T-helper 17 cell (primary cell): ENCODE measurements at regions not wholly inside any gene's neighbourhood (a gene's known extent, or its start where the extent isn't known, plus 50 kb on each side); places are given as distances from the start of the nearest gene placed in this dataset.
"Not testable (repeated sequence)": the region's sequence is repeated elsewhere in the genome, so short reads cannot be mapped to it uniquely, and the experiment has no call there.

Experiments used
- ATAC-seq: fragments of 150-1000 bp; cut with Tn5 transposase; 2 replicates; pipeline ENCODE4 v1.10.0; 2021; ENCODE audit warnings: mild to moderate bottlenecking, moderate library complexity
- DNase-seq, 3 donors: peaks; one replicate each; pipeline versions ENCODE4 v3.0.0 to v3.0.0-alpha.2; 2020 to 2021
- H3K9me3 ChIP-seq: one replicate; pipeline ENCODE4 v1.7.0; 2013; ENCODE audit warnings: low read length, mild to moderate bottlenecking; ENCODE audit not compliant: control insufficient read depth, poor library complexity, severe bottlenecking
- H3K27ac Mint-ChIP-seq: one replicate; pipeline ENCODE4 v1.8.0; 2022; ENCODE audit warnings: mild to moderate bottlenecking, moderate library complexity, mixed read lengths
- H3K27me3 Mint-ChIP-seq: one replicate; pipeline ENCODE4 v1.8.0; 2022; ENCODE audit warnings: mixed read lengths
- H3K36me3 Mint-ChIP-seq: one replicate; pipeline ENCODE4 v1.8.0; 2022; ENCODE audit warnings: low read depth, mixed read lengths
- H3K4me1 Mint-ChIP-seq: one replicate; pipeline ENCODE4 v1.8.0; 2022; ENCODE audit warnings: mild to moderate bottlenecking, mixed read lengths
- H3K4me3 Mint-ChIP-seq: one replicate; pipeline ENCODE4 v1.8.0; 2022; ENCODE audit warnings: mild to moderate bottlenecking, moderate library complexity, mixed read lengths

- no peaks in the 10 kb centered on the region for H3K36me3 Mint-ChIP-seq
- H3K27me3 Mint-ChIP-seq, result no peaks in the 10 kb centered on the region
- H3K9me3 ChIP-seq, result no peaks in the 10 kb centered on the region
- DNase-seq, result no peak
- no peak overlapping the region for H3K27ac Mint-ChIP-seq
- no peaks in the 10 kb centered on the region for H3K4me1 Mint-ChIP-seq
- ATAC-seq, result no peak
- H3K4me3 Mint-ChIP-seq, result no peak overlapping the region
Measured at GRCh38 chr13:80189889-80190597, 150.9 kb downstream of the SPRY2 start.

GRCh38 chr13:80180740-80181355, 160.1 kb downstream of the SPRY2 start:
- no peaks in the 10 kb centered on the region for H3K36me3 Mint-ChIP-seq
- H3K4me1 Mint-ChIP-seq, result no peaks in the 10 kb centered on the region
- no peaks in the 10 kb centered on the region for H3K27me3 Mint-ChIP-seq
- H3K9me3 ChIP-seq, result no peaks in the 10 kb centered on the region
- H3K4me3 Mint-ChIP-seq, result no peak overlapping the region
- H3K27ac Mint-ChIP-seq, result no peak overlapping the region
- DNase-seq (no peak), ATAC-seq (no peak)

- H3K36me3 Mint-ChIP-seq, result no peaks in the 10 kb centered on the region
- H3K27me3 Mint-ChIP-seq, result no peaks in the 10 kb centered on the region
- ATAC-seq (no peak), DNase-seq (no peak)
- no peaks in the 10 kb centered on the region for H3K4me1 Mint-ChIP-seq
- no peaks in the 10 kb centered on the region for H3K9me3 ChIP-seq
- H3K27ac Mint-ChIP-seq, result no peak overlapping the region
- no peak overlapping the region for H3K4me3 Mint-ChIP-seq
Measured at GRCh38 chr13:80177327-80177726, 163.6 kb downstream of the SPRY2 start.

GRCh38 chr13:80173224-80173623, 167.7 kb downstream of the SPRY2 start:
- DNase-seq (no peak), ATAC-seq (no peak)
- H3K36me3 Mint-ChIP-seq, result no peaks in the 10 kb centered on the region
- H3K4me1 Mint-ChIP-seq, result no peaks in the 10 kb centered on the region
- no peaks in the 10 kb centered on the region for H3K9me3 ChIP-seq
- no peak overlapping the region for H3K4me3 Mint-ChIP-seq
- no peaks in the 10 kb centered on the region for H3K27me3 Mint-ChIP-seq
- no peak overlapping the region for H3K27ac Mint-ChIP-seq

- no peak for DNase-seq
- no peak overlapping the region for H3K27ac Mint-ChIP-seq
- H3K9me3 ChIP-seq, result no peaks in the 10 kb centered on the region
- no peaks in the 10 kb centered on the region for H3K4me1 Mint-ChIP-seq
- no peaks in the 10 kb centered on the region for H3K36me3 Mint-ChIP-seq
- no peak overlapping the region for H3K4me3 Mint-ChIP-seq
- ATAC-seq, result no peak
- H3K27me3 Mint-ChIP-seq, result no peaks in the 10 kb centered on the region
Measured at GRCh38 chr13:80171096-80171495, 169.8 kb downstream of the SPRY2 start.

GRCh38 chr13:80168089-80168850, 172.7 kb downstream of the SPRY2 start:
- peak; percentile 37 for ATAC-seq

GRCh38 chr13:80166352-80166751, 174.6 kb downstream of the SPRY2 start:
- no peaks in the 10 kb centered on the region for H3K4me1 Mint-ChIP-seq
- no peak overlapping the region for H3K4me3 Mint-ChIP-seq
- H3K9me3 ChIP-seq, result no peaks in the 10 kb centered on the region
- H3K27ac Mint-ChIP-seq, result no peak overlapping the region
- no peak for ATAC-seq
- no peaks in the 10 kb centered on the region for H3K36me3 Mint-ChIP-seq
- DNase-seq, result no peak
- H3K27me3 Mint-ChIP-seq, result no peaks in the 10 kb centered on the region

More at GRCh38 chr13:80168089-80168850, 172.7 kb downstream of the SPRY2 start:
- H3K27me3 Mint-ChIP-seq, result no peaks in the 10 kb centered on the region
- H3K4me3 Mint-ChIP-seq, result no peak overlapping the region
- H3K36me3 Mint-ChIP-seq, result no peaks in the 10 kb centered on the region
- DNase-seq, result no peak
- H3K27ac Mint-ChIP-seq, result no peak overlapping the region
- H3K4me1 Mint-ChIP-seq, result no peaks in the 10 kb centered on the region
- no peaks in the 10 kb centered on the region for H3K9me3 ChIP-seq

GRCh38 chr13:80164462-80164861, 176.5 kb downstream of the SPRY2 start:
- H3K27ac Mint-ChIP-seq, result no peak overlapping the region
- DNase-seq, result no peak

GRCh38 chr13:80161896-80162295, 179.0 kb downstream of the SPRY2 start:
- Mint-ChIP-seq H3K4me3 (no peak overlapping the region), H3K4me1 (no peaks in the 10 kb centered on the region), H3K27ac (no peak overlapping the region), H3K27me3 (no peaks in the 10 kb centered on the region), H3K36me3 (no peaks in the 10 kb centered on the region)
- DNase-seq, result no peak
- ATAC-seq, result no peak
- H3K9me3 ChIP-seq, result no peaks in the 10 kb centered on the region

More at GRCh38 chr13:80164462-80164861, 176.5 kb downstream of the SPRY2 start:
- no peaks in the 10 kb centered on the region for H3K36me3 Mint-ChIP-seq
- H3K4me1 Mint-ChIP-seq, result no peaks in the 10 kb centered on the region
- no peak for ATAC-seq
- no peak overlapping the region for H3K4me3 Mint-ChIP-seq
- no peaks in the 10 kb centered on the region for H3K9me3 ChIP-seq
- H3K27me3 Mint-ChIP-seq, result no peaks in the 10 kb centered on the region

- DNase-seq (no peak), ATAC-seq (no peak)
- H3K27ac Mint-ChIP-seq, result no peak overlapping the region
- no peaks in the 10 kb centered on the region for H3K36me3 Mint-ChIP-seq
- H3K27me3 Mint-ChIP-seq, result no peaks in the 10 kb centered on the region
- H3K9me3 ChIP-seq, result no peaks in the 10 kb centered on the region
- H3K4me3 Mint-ChIP-seq, result no peak overlapping the region
- no peaks in the 10 kb centered on the region for H3K4me1 Mint-ChIP-seq
Measured at GRCh38 chr13:80161219-80161618, 179.7 kb downstream of the SPRY2 start.

- ATAC-seq (no peak), DNase-seq (no peak)
- no peaks in the 10 kb centered on the region for H3K36me3 Mint-ChIP-seq
- H3K27me3 Mint-ChIP-seq, result no peaks in the 10 kb centered on the region
- H3K27ac Mint-ChIP-seq, result no peak overlapping the region
- H3K4me1 Mint-ChIP-seq, result no peaks in the 10 kb centered on the region
- H3K4me3 Mint-ChIP-seq, result no peak overlapping the region
- H3K9me3 ChIP-seq, result no peaks in the 10 kb centered on the region
Measured at GRCh38 chr13:80160110-80160509, 180.8 kb downstream of the SPRY2 start.

- DNase-seq (no peak), ATAC-seq (no peak)
- Mint-ChIP-seq H3K4me3 (no peak overlapping the region), H3K27ac (no peak overlapping the region), H3K27me3 (no peaks in the 10 kb centered on the region), H3K4me1 (no peaks in the 10 kb centered on the region), H3K36me3 (no peaks in the 10 kb centered on the region)
- no peaks in the 10 kb centered on the region for H3K9me3 ChIP-seq
Measured at GRCh38 chr13:80157261-80157932, 183.5 kb downstream of the SPRY2 start.

GRCh38 chr13:80152142-80152541, 188.8 kb downstream of the SPRY2 start:
- H3K4me1 Mint-ChIP-seq, DNase-seq, H3K4me3 Mint-ChIP-seq, H3K36me3 Mint-ChIP-seq, ATAC-seq, H3K9me3 ChIP-seq, H3K27me3 Mint-ChIP-seq, H3K27ac Mint-ChIP-seq: not testable (repeated sequence)
